Nephron (organoid): ENCODE measurements at regions not wholly inside any gene's neighbourhood (a gene's known extent, or its start where the extent isn't known, plus 50 kb on each side); places are given as distances from the start of the nearest gene placed in this dataset.

Experiments
- H3K27ac Mint-ChIP-seq, 3 experiments: 2 replicates each; pipeline ENCODE4 v1.8.0; 2020; ENCODE audit warnings: mixed read lengths in 3 of 3, mild to moderate bottlenecking in 2 of 3, moderate library complexity in 1 of 3
- H3K27me3 Mint-ChIP-seq: 2 replicates; pipeline ENCODE4 v1.8.0; 2021; ENCODE audit warnings: low read depth, mild to moderate bottlenecking, moderate library complexity, mixed read lengths
- H3K36me3 Mint-ChIP-seq: 2 replicates; pipeline ENCODE4 v1.8.0; 2020; ENCODE audit warnings: low read depth, mixed read lengths
- H3K4me1 Mint-ChIP-seq: 2 replicates; pipeline ENCODE4 v1.8.0; 2020; ENCODE audit warnings: mixed read lengths
- H3K4me3 Mint-ChIP-seq, 3 experiments: 2 replicates each; pipeline ENCODE4 v1.8.0; 2020; ENCODE audit warnings: mild to moderate bottlenecking in 3 of 3, mixed read lengths in 3 of 3, moderate library complexity in 2 of 3
- H3K9me3 Mint-ChIP-seq: 2 replicates; pipeline ENCODE4 v1.8.0; 2020; ENCODE audit warnings: mixed read lengths
- CTCF ChIP-seq, 3 experiments: fragments of 200-600 bp; sonication (generic); IDR thresholded peaks; one replicate each; pipeline ENCODE4 v1.5.0; 2021; ENCODE audit warnings: antibody characterized with exemption in 3 of 3; ENCODE audit not compliant: unreplicated experiment in 3 of 3

DNA sequence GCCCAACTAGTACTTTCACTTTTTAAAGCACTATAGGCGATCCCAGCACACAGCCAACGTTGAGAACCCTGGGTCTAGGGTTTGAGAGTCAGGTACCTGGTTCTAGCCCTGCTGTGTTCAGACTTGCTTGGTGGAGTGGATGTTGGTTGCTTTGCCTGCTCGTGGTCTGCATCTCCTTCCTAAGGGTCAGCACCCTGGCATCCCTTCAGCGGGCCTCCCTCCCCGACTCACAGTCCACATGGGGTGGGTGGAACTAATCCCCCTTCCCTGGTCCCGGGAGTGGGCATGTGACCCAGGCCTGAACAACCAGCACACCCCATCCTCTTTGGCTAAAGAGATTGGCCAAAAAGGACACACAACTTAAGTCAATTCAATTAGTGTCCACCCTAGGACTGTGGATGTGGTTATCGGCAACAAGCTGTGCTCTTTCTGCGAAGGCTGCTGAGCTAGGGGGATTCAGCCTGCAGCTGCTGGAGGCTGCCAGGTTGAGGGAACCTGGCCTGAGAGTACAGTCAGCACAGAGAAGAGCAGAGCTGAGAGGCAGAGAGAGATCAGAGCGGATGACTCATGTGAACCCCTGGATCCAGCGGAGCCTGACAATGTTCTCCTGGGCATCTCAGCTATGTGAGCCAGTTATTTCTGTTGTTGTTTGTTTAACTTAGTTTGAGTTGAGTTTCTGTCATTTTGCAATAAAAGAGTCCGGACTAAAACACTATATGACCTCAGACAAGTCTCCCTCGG is 138.9 kb downstream of the ACTL8 start:
- Mint-ChIP-seq H3K9me3 (peaks cover 2% of the 10 kb centered on the region), H3K4me1 (no peaks in the 10 kb centered on the region), H3K27ac (no peak overlapping the region), H3K27me3 (peaks cover 66% of the 10 kb centered on the region), H3K36me3 (no peaks in the 10 kb centered on the region), H3K4me3 (no peak overlapping the region)
- no peak for TF ChIP-seq CTCF (IDR thresholded peaks at IDR 0.05; ENCODE audit: unreplicated experiment in 3 of 3)

GRCh38 chr1:17895401-17895800 is 140.3 kb downstream of the ACTL8 start:
- H3K36me3 Mint-ChIP-seq: no peaks in the 10 kb centered on the region
- peaks cover 67% of the 10 kb centered on the region for H3K27me3 Mint-ChIP-seq
- H3K4me3 Mint-ChIP-seq: no peak overlapping the region
- TF ChIP-seq CTCF (IDR thresholded peaks at IDR 0.05; ENCODE audit: unreplicated experiment in 3 of 3): no peak
- no peak overlapping the region for H3K27ac Mint-ChIP-seq
- peaks cover 5% of the 10 kb centered on the region for H3K9me3 Mint-ChIP-seq
- H3K4me1 Mint-ChIP-seq: no peaks in the 10 kb centered on the region

GRCh38 chr1:17895986-17896385 is 140.9 kb downstream of the ACTL8 start:
- Mint-ChIP-seq H3K27me3 (peaks cover 62% of the 10 kb centered on the region), H3K27ac (no peak overlapping the region), H3K4me1 (no peaks in the 10 kb centered on the region), H3K36me3 (no peaks in the 10 kb centered on the region), H3K4me3 (no peak overlapping the region), H3K9me3 (peaks cover 5% of the 10 kb centered on the region)
- TF ChIP-seq CTCF (IDR thresholded peaks at IDR 0.05; ENCODE audit: unreplicated experiment in 3 of 3): no peak

GRCh38 chr1:17903386-17903785 is 148.3 kb downstream of the ACTL8 start:
- Mint-ChIP-seq H3K27me3 (peaks cover 52% of the 10 kb centered on the region), H3K36me3 (no peaks in the 10 kb centered on the region), H3K4me1 (no peaks in the 10 kb centered on the region), H3K4me3 (no peak overlapping the region), H3K27ac (no peak overlapping the region), H3K9me3 (peaks cover 3% of the 10 kb centered on the region)
- no peak for TF ChIP-seq CTCF (IDR thresholded peaks at IDR 0.05; ENCODE audit: unreplicated experiment in 3 of 3)

DNA sequence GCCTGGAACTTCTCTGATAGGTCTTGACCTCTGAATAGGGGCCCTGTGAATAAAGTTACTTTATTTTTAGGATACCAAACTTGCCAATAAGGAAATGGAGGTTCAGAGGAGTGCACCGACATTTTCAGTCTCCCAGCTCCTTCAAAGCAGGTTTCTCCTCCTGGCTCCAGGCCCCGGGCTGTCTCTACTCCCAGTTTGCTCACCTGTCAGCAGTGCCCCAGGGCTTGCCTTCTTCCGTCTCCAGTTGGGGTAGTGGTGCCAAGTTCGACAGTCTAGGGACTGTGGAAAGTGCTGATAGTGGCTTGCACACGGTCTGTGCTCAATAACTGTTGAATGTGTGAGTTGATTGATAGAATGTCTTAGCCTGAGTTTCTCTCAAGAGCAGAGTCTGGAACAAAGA is 149.2 kb downstream of the ACTL8 start:
- TF ChIP-seq CTCF (IDR thresholded peaks at IDR 0.05; ENCODE audit: unreplicated experiment in 3 of 3): no peak
- Mint-ChIP-seq H3K27me3 (peaks cover 50% of the 10 kb centered on the region), H3K27ac (no peak overlapping the region), H3K36me3 (no peaks in the 10 kb centered on the region), H3K4me3 (no peak overlapping the region), H3K4me1 (no peaks in the 10 kb centered on the region), H3K9me3 (peaks cover 3% of the 10 kb centered on the region)

GRCh38 chr1:17907999-17908398 is 152.9 kb downstream of the ACTL8 start:
- no peak overlapping the region for H3K27ac Mint-ChIP-seq
- H3K4me1 Mint-ChIP-seq: no peaks in the 10 kb centered on the region
- no peaks in the 10 kb centered on the region for H3K36me3 Mint-ChIP-seq
- no peak overlapping the region for H3K4me3 Mint-ChIP-seq
- no peaks in the 10 kb centered on the region for H3K9me3 Mint-ChIP-seq
- peaks cover 65% of the 10 kb centered on the region for H3K27me3 Mint-ChIP-seq
- no peak for TF ChIP-seq CTCF (IDR thresholded peaks at IDR 0.05; ENCODE audit: unreplicated experiment in 3 of 3)
